MM.1S (cell line): ENCODE measurements at regions not wholly inside any gene's neighbourhood (a gene's known extent, or its start where the extent isn't known, plus 50 kb on each side); places are given as distances from the start of the nearest gene placed in this dataset.

Source experiments
- DNase-seq: peaks from one replicate; pipeline ENCODE4 v3.0.0-alpha.2; 2015
- H2AFZ ChIP-seq: fragments of 300-600 bp; sonication (generic); 2 replicates; pipeline ENCODE4 v1.6.0; 2016; ENCODE audit warnings: antibody characterized with exemption, low read length
- H3F3A ChIP-seq: fragments of 300-600 bp; sonication (generic); 2 replicates; pipeline ENCODE4 v1.6.1; 2016; ENCODE audit warnings: mild to moderate bottlenecking, antibody characterized with exemption, low read length, moderate library complexity, mixed read lengths; ENCODE audit not compliant: insufficient read depth
- H3K27ac ChIP-seq: fragments of 300-600 bp; sonication (generic); 2 replicates; pipeline ENCODE4 v1.5.1; 2016; ENCODE audit warnings: mild to moderate bottlenecking, low read length
- H3K27me3 ChIP-seq: fragments of 300-600 bp; sonication (generic); replicated peaks from 2 replicates; pipeline ENCODE4 v1.6.0; 2016; ENCODE audit warnings: low read length; ENCODE audit not compliant: insufficient read depth
- H3K36me3 ChIP-seq: fragments of 300-600 bp; sonication (generic); replicated peaks from 2 replicates; pipeline ENCODE4 v1.6.1; 2016; ENCODE audit warnings: mild to moderate bottlenecking, low read length, mixed read lengths; ENCODE audit not compliant: insufficient read depth
- H3K4me1 ChIP-seq: fragments of 300-600 bp; sonication (generic); 2 replicates; pipeline ENCODE4 v1.6.1; 2016; ENCODE audit warnings: low read length, mixed read lengths
- H3K4me2 ChIP-seq: fragments of 300-600 bp; sonication (generic); 2 replicates; pipeline ENCODE4 v1.6.0; 2016; ENCODE audit warnings: low read depth, low read length
- H3K4me3 ChIP-seq: fragments of 300-600 bp; sonication (generic); 2 replicates; pipeline ENCODE4 v1.5.1; 2016; ENCODE audit warnings: low read length, mixed read lengths
- H3K79me2 ChIP-seq: fragments of 300-600 bp; sonication (generic); 2 replicates; pipeline ENCODE4 v1.6.1; 2016; ENCODE audit warnings: mixed run types, low read length, mixed read lengths
- H3K9ac ChIP-seq: fragments of 300-600 bp; sonication (generic); 2 replicates; pipeline ENCODE4 v1.6.1; 2016; ENCODE audit warnings: low read length, mixed read lengths
- H3K9me2 ChIP-seq: fragments of 300-600 bp; sonication (generic); replicated peaks from 2 replicates; pipeline ENCODE4 v1.6.1; 2016; ENCODE audit warnings: mild to moderate bottlenecking, low read length, mixed read lengths; ENCODE audit not compliant: insufficient read depth
- H3K9me3 ChIP-seq: fragments of 300-600 bp; sonication (generic); replicated peaks from 2 replicates; pipeline ENCODE4 v1.6.1; 2016; ENCODE audit warnings: mild to moderate bottlenecking, low read length, mixed read lengths; ENCODE audit not compliant: insufficient read depth
- H4K20me1 ChIP-seq: fragments of 300-600 bp; sonication (generic); 2 replicates; pipeline ENCODE4 v1.6.1; 2016; ENCODE audit warnings: mild to moderate bottlenecking, low read length, moderate library complexity, mixed read lengths; ENCODE audit not compliant: insufficient read depth
- CTCF ChIP-seq: fragments of 300-600 bp; sonication (generic); IDR thresholded peaks from 2 replicates; pipeline ENCODE4 v1.5.1; 2016; ENCODE audit warnings: antibody characterized with exemption, low read length, mixed read lengths
- EZH2 ChIP-seq: fragments of 300-600 bp; sonication (generic); optimal IDR thresholded peaks from 2 replicates; pipeline ENCODE3; 2017; ENCODE audit warnings: low read depth, mild to moderate bottlenecking, antibody characterized with exemption, low read length, mixed read lengths
- EZH2phosphoT487 ChIP-seq: fragments of 300-600 bp; sonication (generic); IDR thresholded peaks from 2 replicates; pipeline ENCODE4 v1.6.1; 2018; ENCODE audit warnings: antibody characterized with exemption, low read length

GRCh38 chr13:48874165-48874564 lies 101.5 kb upstream of the FNDC3A start:
- Histone ChIP-seq H3F3A (no peaks in the 10 kb centered on the region), H3K9me2 (no peaks in the 10 kb centered on the region), H3K27me3 (no peaks in the 10 kb centered on the region), H3K9ac (no peak overlapping the region), H2AFZ (no peak overlapping the region), H3K27ac (no peak overlapping the region), H3K36me3 (no peaks in the 10 kb centered on the region), H3K4me3 (no peak overlapping the region), H4K20me1 (no peaks in the 10 kb centered on the region), H3K4me2 (no peak overlapping the region), H3K9me3 (no peaks in the 10 kb centered on the region), H3K4me1 (no peaks in the 10 kb centered on the region), H3K79me2 (no peaks in the 10 kb centered on the region)
- TF ChIP-seq EZH2phosphoT487 (no peak), EZH2 (no peak), CTCF (no peak)
- no peak for DNase-seq

GRCh38 chr13:48875047-48875446 lies 100.7 kb upstream of the FNDC3A start:
- Histone ChIP-seq H3K79me2 (no peaks in the 10 kb centered on the region), H2AFZ (no peak overlapping the region), H3K27ac (no peak overlapping the region), H3K4me2 (no peak overlapping the region), H3K9ac (no peak overlapping the region), H3K4me3 (no peak overlapping the region), H3K4me1 (peaks cover 6% of the 10 kb centered on the region), H3K9me2 (no peaks in the 10 kb centered on the region), H3K27me3 (no peaks in the 10 kb centered on the region), H4K20me1 (no peaks in the 10 kb centered on the region), H3F3A (peaks cover 5% of the 10 kb centered on the region; the same call in 1 of the 2 replicates), H3K9me3 (no peaks in the 10 kb centered on the region), H3K36me3 (no peaks in the 10 kb centered on the region)
- DNase-seq = no peak
- TF ChIP-seq EZH2phosphoT487 (no peak), EZH2 (no peak), CTCF (no peak)

GRCh38 chr13:48876289-48876688 lies 99.4 kb upstream of the FNDC3A start:
- no peak overlapping the region for H3K4me3 ChIP-seq
- H3K9ac ChIP-seq = no peak overlapping the region
- H3K36me3 ChIP-seq = no peaks in the 10 kb centered on the region
- no peaks in the 10 kb centered on the region for H4K20me1 ChIP-seq
- no peak overlapping the region for H3K27ac ChIP-seq
- DNase-seq = no peak
- H3K4me2 ChIP-seq = no peak overlapping the region
- no peak overlapping the region for H2AFZ ChIP-seq
- H3K27me3 ChIP-seq = no peaks in the 10 kb centered on the region
- H3K4me1 ChIP-seq = peaks cover 6% of the 10 kb centered on the region
- no peaks in the 10 kb centered on the region for H3K79me2 ChIP-seq
- no peaks in the 10 kb centered on the region for H3K9me3 ChIP-seq
- no peaks in the 10 kb centered on the region for H3K9me2 ChIP-seq
- TF ChIP-seq EZH2phosphoT487 = no peak
- TF ChIP-seq CTCF = no peak
- no peak for TF ChIP-seq EZH2
- peaks cover 5% of the 10 kb centered on the region; the same call in 1 of the 2 replicates for H3F3A ChIP-seq
